Tibial nerve (tissue), 4 donors: ENCODE measurements at regions not wholly inside any gene's neighbourhood (a gene's known extent, or its start where the extent isn't known, plus 50 kb on each side); places are given as distances from the start of the nearest gene placed in this dataset.
"Not testable (repeated sequence)": the region's sequence is repeated elsewhere in the genome, so short reads cannot be mapped to it uniquely, and the experiment has no call there.

Experiments
- CTCF ChIP-seq, 5 experiments: fragments of 200-600 bp in 3 of 5; fragments of 450-650 bp in 2 of 5; sonication (generic) in 3 of 5; IDR thresholded peaks; one replicate each; pipeline ENCODE4 v1.5.1; 2016 to 2019; ENCODE audit warnings: antibody characterized with exemption in 5 of 5, mild to moderate bottlenecking in 3 of 5, moderate library complexity in 2 of 5
- EP300 ChIP-seq, 2 donors: sonication (generic); formaldehyde crosslinking; IDR thresholded peaks; one replicate each; pipeline ENCODE4 v1.6.1; 2017; ENCODE audit warnings: antibody characterized with exemption in 2 of 2, mild to moderate bottlenecking in 1 of 2
- POLR2A ChIP-seq, 2 donors: fragments of 450-650 bp; IDR thresholded peaks; one replicate each; pipeline ENCODE4 v1.6.1; 2017; ENCODE audit warnings: antibody characterized with exemption in 2 of 2, mild to moderate bottlenecking in 2 of 2, moderate library complexity in 2 of 2

- TF ChIP-seq CTCF, POLR2A, EP300 (IDR thresholded peaks at IDR 0.05): not testable (repeated sequence)
Measured at GRCh38 chr11:121963846-121964245, 152.2 kb downstream of the BLID start.
